ENCODE measurements at regions not wholly inside any gene's neighbourhood (a gene's known extent, or its start where the extent isn't known, plus 50 kb on each side); places are given as distances from the start of the nearest gene placed in this dataset.

- TF ChIP-seq POLR2A (IDR thresholded peaks at IDR 0.05) (no peak), EP300 (IDR thresholded peaks at IDR 0.05) (no peak)
These were observed 71.3 kb upstream of the ARMC3 start for GRCh38 chr10:22856444-22857074.

Data from stomach (tissue), 4 donors.